Left colon (tissue), 2 donors: ENCODE measurements at regions not wholly inside any gene's neighbourhood (a gene's known extent, or its start where the extent isn't known, plus 50 kb on each side); places are given as distances from the start of the nearest gene placed in this dataset.

Source experiments
- ATAC-seq: fragments of 200-7000 bp; cut with Tn5 transposase; one replicate; pipeline ENCODE4 v1.9.1; 2020; ENCODE audit warnings: mild to moderate bottlenecking, moderate library complexity
- DNase-seq, 2 donors: peaks; one replicate each; pipeline ENCODE4 v3.0.0-alpha.2; 2020
- intact Hi-C, 2 donors: fragments of 100-400 bp; cut with DNase I in 1 of 2; cut with micrococcal nuclease in 1 of 2; formaldehyde crosslinking; loops; one replicate each; pipeline versions ENCODE4 v1.11.2 to v1.14.0; 2022; cut with DNase I, micrococcal nuclease
- donor health status: DM: no; HTN: no; CAD: no.
- donor health status: DM: yes; HTN: yes; CAD: no.

- intact Hi-C loops, result no loop called here
- ATAC-seq (no peak), DNase-seq (no peak)
These were observed 503.4 kb downstream of the PLXNA4 start for GRCh38 chr7:132072873-132073272.

GRCh38 chr7:132072165-132072564 is 504.1 kb downstream of the PLXNA4 start:
- no peak for ATAC-seq
- no peak for DNase-seq
- intact Hi-C loops, result no loop called here

DNA sequence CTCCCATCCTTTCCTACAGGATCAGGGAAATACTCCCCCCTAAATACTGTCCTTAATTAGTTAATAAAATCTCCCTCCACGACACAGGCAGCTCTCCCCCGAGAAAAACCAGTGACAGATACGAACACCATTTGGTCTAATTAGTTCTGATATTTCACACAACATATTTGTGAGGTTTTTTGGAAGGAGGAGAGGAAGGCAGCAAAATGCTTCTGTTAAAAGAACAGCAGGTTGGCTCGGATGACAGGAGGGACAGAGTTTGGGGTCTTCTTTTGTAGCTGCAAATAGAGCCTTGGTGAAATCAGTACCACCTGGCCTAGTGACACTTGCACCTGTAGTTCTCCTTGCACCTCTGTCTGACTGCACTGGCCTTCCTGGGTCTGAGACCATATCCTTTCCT is 507.0 kb downstream of the PLXNA4 start:
- intact Hi-C loops, result no loop called here
- DNase-seq (no peak), ATAC-seq (no peak)

GRCh38 chr7:132066761-132067171 is 509.5 kb downstream of the PLXNA4 start:
- DNase-seq (no peak), ATAC-seq (no peak)
- intact Hi-C loops, result no loop called here

DNA sequence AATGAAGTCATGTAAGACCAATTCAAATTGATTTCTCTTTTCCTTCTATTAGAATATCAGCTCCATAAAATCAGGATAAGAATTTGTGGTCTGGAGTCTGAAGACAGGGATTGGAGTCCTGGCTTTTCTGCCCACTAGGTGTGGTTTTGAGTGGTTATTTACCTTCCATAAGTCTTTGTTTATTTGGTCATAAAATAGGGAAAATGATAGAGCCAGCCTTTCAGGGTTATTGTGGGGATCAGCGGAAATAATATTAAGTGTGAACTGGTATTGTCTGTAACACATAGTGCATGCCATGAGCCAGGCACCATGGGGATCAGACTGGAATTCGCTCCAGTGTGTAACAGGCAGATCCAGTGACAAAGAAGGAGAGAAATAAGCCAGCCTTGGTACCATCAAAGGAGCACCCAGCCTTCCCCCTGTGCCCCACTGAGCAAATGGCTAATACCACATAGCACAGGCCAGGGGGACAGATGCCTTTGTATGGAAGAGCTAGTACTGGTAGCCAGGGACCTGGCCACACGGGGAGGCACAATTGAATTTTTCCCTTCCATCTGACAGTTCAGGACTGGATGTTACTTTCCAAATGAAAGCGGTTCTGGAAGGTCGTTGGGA is 509.7 kb upstream of the PODXL start:
- DNase-seq (no peak), ATAC-seq (no peak)
- intact Hi-C loops, result no loop called here

GRCh38 chr7:132065193-132065988 is 509.0 kb upstream of the PODXL start:
- intact Hi-C loops, result no loop called here
- peak; percentile 18 to 31 for DNase-seq
- ATAC-seq, result peak; percentile 34

GRCh38 chr7:132063800-132064199 is 507.4 kb upstream of the PODXL start:
- ATAC-seq, result no peak
- no peak for DNase-seq
- intact Hi-C loops, result no loop called here

DNA sequence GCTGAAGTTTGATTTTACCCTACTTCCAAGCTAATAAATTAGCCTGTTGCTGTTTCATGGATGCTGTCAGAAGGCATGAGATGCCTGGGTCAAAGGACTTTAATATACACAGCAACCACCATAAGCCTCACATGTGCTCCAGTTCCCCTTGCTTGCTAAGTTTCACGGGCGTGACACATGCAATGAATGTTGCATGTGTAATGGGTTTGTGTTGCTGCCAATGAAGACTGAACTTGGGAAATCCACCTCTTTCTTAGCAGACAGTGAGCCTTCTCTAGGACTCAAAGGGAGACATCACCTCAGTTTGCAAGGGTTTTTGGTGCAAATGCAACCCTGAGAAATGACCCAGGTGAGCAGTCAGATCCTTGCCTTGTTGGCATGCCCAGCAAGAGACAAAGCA is 505.5 kb upstream of the PODXL start:
- intact Hi-C loops, result no loop called here
- no peak for ATAC-seq
- DNase-seq, result no peak

- intact Hi-C loops, result no loop called here
- ATAC-seq (no peak), DNase-seq (no peak)
These were observed 502.7 kb upstream of the PODXL start for GRCh38 chr7:132059141-132059540.

DNA sequence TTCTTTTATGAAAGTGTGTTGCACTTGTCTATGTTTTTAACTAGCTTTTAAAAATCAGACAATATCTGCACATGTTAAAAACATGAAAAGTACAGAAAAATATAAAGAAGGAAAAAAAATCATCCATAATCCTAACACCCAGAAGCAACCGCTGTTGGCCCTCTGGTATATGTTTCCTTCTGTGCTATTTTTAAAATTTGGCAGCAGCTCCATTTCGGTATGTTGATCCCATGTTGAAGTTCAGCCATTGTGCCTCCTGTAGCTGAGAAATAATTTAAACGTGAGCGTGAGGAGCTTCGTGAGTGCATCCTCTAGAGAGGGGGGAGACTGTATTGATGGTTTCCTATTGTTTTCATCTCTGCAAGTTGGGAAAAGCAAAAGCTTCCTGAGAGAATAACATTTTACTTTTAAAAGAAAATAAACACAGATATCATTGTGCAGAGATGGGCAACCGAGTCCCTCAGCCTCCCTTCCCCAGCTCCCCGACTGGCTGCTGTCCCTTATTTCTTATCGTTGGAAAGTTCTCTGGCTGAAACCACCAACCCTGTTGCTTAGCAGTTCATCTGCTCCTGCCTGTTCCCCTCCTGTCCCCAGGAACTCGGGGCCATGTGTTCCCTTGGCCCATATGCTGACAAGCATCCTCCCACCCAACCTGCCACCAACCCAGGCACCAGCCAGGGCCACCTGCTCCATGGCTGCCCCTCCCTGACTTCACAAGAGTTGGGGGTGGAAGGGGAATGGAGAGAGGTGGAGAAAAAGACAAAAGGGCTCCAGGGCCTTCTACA is 499.1 kb upstream of the PODXL start:
- DNase-seq, result no peak

DNA sequence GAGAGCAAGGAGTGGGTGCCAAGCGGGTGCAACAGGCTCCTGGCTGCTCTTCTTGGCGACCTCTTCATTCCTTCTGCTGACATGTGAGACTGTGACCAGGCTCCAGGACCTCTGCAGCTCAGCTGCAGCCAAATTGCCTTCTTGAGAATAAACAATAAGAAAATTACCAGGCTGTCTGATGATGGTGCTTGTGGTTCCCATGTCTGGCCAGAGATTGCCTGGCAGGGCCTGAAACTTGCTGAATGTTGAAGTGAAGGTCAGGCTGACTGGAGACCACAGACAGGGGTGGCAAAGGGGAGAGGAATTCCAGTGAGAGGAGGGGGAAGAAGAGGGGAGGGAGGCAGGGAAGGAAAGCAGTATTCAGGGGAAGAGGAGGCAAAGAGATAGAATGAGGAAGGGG is 497.4 kb upstream of the PODXL start:
- intact Hi-C loops, result no loop called here
- ATAC-seq, result no peak

More for the DNA sequence above, 499.1 kb upstream of the PODXL start:
- intact Hi-C loops, result no loop called here
- ATAC-seq, result no peak

DNA sequence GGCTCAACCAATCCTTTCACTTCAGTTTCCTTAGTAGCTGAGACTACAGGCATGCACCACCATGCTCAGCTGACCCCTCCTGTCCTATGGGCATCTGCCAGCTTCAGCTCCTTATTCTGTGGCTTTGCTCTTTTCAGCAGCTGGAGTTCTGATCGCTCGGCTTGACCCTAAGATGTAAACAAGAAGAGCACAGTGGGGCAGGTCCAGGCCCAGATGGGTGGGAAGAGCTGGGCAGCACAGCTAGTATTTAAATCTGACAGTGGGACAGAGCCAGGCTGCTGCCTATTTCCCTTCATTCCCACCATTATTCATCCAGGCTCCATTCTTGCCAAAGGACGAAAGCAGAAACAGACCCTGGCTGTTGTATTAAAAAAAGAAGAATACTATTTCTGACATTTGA is 494.9 kb upstream of the PODXL start:
- ATAC-seq (no peak), DNase-seq (no peak)
- intact Hi-C loops, result no loop called here

More for the DNA sequence above, 497.4 kb upstream of the PODXL start:
- DNase-seq, result no peak

GRCh38 chr7:132049462-132050304 is 493.3 kb upstream of the PODXL start:
- intact Hi-C loops, result no loop called here
- peak; percentile 35 to 76 for DNase-seq

DNA sequence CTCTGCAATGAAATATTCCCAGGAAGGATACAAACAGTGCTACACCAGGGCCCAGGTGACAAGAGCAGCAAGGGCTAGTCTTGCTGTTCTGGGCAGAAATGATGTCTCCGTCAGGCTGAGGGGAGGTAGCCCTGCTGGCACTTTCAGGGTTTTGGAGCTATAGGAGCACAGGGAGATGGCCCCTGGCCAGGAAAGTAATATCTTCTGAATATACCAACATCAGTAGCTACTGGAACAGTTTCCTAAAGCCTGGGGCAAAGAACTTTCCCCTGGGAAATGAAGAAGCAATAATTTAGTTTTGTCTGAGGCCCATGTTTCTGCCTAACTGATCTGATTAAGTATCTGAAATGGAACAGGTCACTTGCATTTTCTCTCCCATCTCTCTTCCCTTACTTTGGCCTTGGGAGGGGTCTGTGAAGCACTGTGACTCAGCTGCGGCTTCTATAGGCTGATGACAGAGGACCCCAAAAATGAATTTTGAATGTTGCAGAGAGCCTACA is 489.1 kb upstream of the PODXL start:
- intact Hi-C loops, result no loop called here
- DNase-seq, result no peak

More at GRCh38 chr7:132049462-132050304, 493.3 kb upstream of the PODXL start:
- peak; percentile 99 for ATAC-seq

GRCh38 chr7:132045002-132045401 is 488.6 kb upstream of the PODXL start:
- peak; percentile 33 for ATAC-seq
- DNase-seq, result no peak
- intact Hi-C loops, result no loop called here

More for the DNA sequence above, 489.1 kb upstream of the PODXL start:
- no peak for ATAC-seq

DNA sequence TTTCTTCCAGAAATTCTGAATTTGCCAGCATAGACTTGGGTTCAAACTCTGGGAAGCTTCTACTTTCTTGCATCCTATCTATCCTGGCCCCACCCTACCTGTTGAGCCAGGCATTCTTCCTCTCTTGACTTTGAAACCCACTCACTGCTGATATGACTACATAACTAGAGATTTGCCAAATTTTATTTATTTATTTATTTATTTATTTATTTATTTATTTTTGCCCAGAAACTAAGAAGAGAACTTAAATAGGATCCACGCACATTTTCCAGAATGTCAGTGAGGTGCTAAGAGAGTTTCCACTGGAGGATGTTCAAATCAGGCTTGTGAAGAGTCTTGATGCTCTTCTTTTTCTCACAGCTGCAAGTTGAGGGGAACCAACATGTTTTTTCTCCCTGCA is 487.8 kb upstream of the PODXL start:
- no peak for DNase-seq
- no peak for ATAC-seq
- intact Hi-C loops, result no loop called here

GRCh38 chr7:132041108-132041507 is 484.7 kb upstream of the PODXL start:
- DNase-seq, result no peak
- peak; percentile 64 for ATAC-seq
- intact Hi-C loops, result no loop called here

DNA sequence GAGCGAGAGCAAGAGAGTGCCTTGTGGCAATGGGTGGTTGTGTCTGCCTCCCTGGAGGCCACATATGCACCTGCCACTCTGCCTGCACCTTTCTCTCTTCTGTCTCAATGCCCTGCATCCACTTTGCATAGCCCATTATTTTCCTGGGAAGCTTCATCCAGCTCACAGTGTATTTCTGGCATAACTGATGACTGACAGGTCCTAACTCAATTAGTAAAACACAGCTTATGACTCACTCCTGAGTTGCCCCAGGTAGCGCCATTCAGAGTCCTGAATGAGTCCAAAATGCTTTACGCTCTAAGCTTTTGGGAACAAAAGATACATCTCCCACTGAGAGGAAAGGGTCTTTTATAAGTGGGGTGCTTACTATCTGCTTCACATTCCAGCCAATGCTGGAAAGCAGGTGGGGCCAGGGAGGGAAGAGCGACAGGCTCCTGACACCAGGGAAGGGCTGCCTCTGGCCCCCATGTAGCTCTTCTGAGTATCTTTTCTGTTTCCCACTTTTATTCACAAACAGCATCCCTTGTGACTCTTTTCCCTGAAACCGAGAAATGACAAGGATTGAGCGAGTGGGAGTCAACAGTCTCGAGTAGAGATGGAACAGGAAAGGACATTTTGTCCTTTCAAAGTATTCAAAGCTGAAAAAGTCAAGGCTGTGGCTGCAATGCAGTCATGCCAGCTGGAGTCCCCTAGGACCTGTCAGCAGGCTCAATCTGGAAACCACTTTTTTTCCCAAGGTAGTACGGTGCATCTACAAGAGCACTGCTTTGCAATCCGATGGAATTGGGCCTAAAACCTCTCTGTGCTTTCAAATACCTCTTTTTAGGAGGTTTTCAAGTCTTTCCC is 479.3 kb upstream of the PODXL start:
- no peak for ATAC-seq

More for the DNA sequence above, 479.3 kb upstream of the PODXL start:
- no peak for DNase-seq
- intact Hi-C loops, result no loop called here
